Upper lobe of left lung (tissue), 4 donors: ENCODE measurements at regions not wholly inside any gene's neighbourhood (a gene's known extent, or its start where the extent isn't known, plus 50 kb on each side); places are given as distances from the start of the nearest gene placed in this dataset.

Experiments
- CTCF ChIP-seq, 6 experiments: fragments of 450-650 bp in 4 of 6; fragments of 200-600 bp in 2 of 6; sonication (generic) in 2 of 6; IDR thresholded peaks; one replicate each; pipeline ENCODE4 v1.5.1; 2016 to 2019; ENCODE audit warnings: antibody characterized with exemption in 6 of 6
- EP300 ChIP-seq, 4 donors: sonication (generic); formaldehyde crosslinking; IDR thresholded peaks; one replicate each; pipeline ENCODE4 v1.5.1; 2017; ENCODE audit warnings: antibody characterized with exemption in 4 of 4, control low read depth in 2 of 4
- POLR2A ChIP-seq, 4 donors: fragments of 450-650 bp; IDR thresholded peaks; one replicate each; pipeline ENCODE4 v1.5.1; 2016 to 2017; ENCODE audit warnings: antibody characterized with exemption in 4 of 4, mild to moderate bottlenecking in 2 of 4

- no peak for TF ChIP-seq CTCF (IDR thresholded peaks at IDR 0.05)
- TF ChIP-seq POLR2A (IDR thresholded peaks at IDR 0.05): no peak
- no peak for TF ChIP-seq EP300 (IDR thresholded peaks at IDR 0.05)
These were observed 368.9 kb downstream of the AACS start for GRCh38 chr12:125434131-125434530.
